HL-60 (cell line): ENCODE measurements at regions not wholly inside any gene's neighbourhood (a gene's known extent, or its start where the extent isn't known, plus 50 kb on each side); places are given as distances from the start of the nearest gene placed in this dataset.

Experiments used
- POLR2AphosphoS5 ChIP-seq: IDR thresholded peaks from 2 replicates; pipeline ENCODE4 v1.6.1; 2012; ENCODE audit warnings: low read depth
- TF ChIP-seq, protein P1 (sequence below): IDR thresholded peaks from one replicate; pipeline ENCODE4 v1.5.1; 2011; ENCODE audit warnings: low read length, control low read depth, inconsistent platforms; ENCODE audit not compliant: insufficient read depth

DNA sequence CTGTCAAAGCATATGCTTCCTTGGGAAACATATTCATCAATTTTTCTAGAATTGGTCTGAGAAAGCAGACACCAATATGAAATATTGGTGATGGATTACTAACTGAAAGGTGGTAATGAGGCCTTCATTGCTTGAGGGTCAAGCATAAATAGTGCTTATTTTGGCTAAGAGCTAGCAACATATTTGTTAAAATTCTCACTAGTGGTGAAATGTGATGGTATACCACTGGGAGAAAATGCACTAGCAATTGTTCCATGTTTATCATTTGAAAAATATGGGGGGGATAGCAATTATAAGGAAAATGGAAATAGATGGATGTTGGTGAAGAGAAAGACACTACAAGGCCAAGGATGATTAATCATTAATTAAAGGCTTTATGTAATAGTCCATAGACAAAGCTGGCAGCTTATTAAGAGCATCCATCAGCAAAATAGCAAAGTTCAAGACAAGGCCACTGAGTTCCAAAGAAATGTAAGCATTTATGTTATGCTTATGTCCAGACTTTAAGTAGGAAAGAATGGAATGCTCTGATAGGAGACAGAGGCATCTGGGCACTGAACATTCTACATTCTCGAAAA lies 253.7 kb upstream of the PRDM9 start:
- TF ChIP-seq, protein P1, sequence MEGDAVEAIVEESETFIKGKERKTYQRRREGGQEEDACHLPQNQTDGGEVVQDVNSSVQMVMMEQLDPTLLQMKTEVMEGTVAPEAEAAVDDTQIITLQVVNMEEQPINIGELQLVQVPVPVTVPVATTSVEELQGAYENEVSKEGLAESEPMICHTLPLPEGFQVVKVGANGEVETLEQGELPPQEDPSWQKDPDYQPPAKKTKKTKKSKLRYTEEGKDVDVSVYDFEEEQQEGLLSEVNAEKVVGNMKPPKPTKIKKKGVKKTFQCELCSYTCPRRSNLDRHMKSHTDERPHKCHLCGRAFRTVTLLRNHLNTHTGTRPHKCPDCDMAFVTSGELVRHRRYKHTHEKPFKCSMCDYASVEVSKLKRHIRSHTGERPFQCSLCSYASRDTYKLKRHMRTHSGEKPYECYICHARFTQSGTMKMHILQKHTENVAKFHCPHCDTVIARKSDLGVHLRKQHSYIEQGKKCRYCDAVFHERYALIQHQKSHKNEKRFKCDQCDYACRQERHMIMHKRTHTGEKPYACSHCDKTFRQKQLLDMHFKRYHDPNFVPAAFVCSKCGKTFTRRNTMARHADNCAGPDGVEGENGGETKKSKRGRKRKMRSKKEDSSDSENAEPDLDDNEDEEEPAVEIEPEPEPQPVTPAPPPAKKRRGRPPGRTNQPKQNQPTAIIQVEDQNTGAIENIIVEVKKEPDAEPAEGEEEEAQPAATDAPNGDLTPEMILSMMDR, result no peak
- no peak for TF ChIP-seq POLR2AphosphoS5
